Superior temporal gyrus (tissue), 1 donor: ENCODE measurements at regions not wholly inside any gene's neighbourhood (a gene's known extent, or its start where the extent isn't known, plus 50 kb on each side); places are given as distances from the start of the nearest gene placed in this dataset.

Source experiments
- DNase-seq: peaks from one replicate; pipeline ENCODE4 v3.0.0-alpha.2; 2016; ENCODE audit errors: extremely low spot score

DNA sequence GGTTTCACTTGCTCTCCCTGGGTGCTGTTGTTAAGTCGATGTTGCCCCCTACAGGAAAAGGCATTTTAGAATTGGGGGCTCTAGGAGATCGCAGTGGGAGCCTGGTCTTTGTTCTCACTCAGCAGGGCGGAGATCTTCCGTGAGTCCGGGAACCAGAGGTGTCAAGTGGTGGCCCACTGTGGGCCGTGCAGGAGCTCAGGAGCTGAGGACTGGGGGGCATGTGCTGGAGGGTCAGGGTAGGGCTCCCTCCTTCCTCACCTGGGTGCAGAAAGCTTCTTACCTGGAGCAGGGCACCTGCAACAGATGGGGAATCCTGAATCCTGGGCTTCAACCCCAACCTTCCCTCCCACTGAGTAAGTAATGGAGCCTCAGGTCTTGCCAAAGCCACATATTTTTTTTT is 392.7 kb downstream of the NPHP4 start:
- no peak for DNase-seq

DNA sequence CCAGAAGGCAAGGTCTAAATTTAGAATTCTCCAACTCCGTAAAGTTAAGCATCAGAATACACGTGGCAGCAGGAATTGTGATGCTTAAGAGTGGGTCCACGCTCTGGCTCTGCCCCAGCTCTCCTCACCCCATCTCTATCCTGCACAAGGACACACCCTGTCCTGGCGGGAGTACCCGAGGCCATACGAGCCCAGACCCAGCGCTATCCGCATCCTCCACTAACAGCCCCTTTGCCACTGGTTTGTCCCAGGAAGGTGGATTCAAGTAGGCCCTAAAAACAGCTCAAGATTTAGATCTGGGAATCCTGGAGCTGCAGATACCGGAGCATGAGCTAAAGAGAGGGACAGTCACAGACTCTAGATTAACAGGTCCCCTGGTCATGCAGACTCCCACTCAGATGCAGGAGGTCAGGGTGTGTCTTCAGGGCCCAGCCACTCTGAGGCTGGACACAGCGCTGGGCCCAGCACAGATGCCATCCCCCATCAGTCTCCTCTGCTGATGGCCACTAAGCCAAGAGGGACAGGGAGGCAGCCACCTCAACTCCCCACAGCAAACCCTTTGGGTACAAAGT is 393.3 kb downstream of the NPHP4 start:
- no peak for DNase-seq

DNA sequence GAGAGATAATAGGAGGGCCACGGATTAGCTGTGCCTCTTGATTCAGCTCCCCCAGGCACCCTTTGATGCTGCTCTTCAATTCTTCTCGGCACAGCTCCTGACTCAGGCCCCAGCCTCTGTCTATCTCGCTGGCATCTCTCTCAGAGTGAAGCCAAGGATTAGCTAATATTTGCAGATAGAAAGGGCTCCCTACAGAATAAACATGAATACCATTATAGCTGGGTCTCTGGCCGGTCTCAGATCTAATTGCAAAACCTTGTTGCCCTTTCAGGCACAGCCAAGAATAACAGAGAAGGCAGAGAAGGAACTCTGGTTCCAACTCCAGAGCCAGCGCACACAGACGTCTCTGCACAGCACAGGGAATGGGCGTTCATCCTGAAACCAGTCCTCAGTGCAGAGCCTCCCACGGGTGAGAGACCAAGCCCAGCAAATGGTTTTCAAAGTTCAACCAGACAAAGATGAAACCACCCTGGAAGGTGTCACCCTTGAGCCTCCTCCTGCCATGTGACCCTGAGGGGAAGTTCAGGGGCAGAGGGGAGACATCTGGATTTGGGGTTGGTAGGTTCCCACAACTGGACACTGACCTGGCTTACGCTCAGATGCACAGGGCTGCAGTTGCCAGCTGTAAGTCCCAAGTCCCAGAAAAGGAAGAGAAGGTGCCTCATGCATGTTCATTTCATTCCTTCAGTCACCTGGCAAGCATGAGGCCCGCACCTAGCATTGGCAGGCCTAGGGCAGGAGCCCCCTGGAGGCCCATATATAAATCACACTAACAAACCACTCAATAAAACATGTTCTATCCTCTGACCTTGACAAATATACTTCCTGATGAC is 394.0 kb downstream of the NPHP4 start:
- no peak for DNase-seq

DNA sequence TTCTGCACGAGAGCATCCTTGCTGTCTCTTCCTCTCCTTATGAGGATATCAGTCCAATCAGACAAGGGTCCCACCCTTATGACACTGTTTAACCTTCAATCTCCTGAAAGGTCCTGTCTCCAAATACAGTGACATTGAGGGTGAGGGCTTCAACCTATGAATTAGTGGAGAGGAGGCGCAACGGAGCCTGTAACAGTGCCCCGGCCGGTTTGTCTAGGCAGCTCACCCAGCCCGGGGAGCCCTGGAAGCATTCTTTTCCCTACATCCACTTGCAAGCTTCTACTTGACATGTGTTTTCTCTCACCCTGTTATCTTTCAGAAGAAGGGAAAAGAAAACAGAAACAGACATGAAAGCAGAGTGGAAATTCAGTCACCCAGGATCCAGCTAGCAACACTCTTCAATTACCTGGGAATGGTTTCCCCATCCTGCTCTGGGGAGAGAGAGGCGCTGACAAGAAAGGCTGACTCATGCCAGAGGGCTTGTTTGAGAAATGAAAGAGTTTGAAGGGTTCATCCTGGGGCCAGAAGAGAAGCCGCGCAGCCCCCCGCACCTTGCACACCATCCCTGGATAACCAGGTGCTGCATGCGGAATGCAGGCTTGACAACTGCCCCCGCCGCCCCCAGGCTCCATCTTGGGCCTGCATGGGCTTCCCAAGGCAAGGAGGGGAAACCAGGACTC is 394.9 kb downstream of the NPHP4 start:
- DNase-seq, result no peak

DNA sequence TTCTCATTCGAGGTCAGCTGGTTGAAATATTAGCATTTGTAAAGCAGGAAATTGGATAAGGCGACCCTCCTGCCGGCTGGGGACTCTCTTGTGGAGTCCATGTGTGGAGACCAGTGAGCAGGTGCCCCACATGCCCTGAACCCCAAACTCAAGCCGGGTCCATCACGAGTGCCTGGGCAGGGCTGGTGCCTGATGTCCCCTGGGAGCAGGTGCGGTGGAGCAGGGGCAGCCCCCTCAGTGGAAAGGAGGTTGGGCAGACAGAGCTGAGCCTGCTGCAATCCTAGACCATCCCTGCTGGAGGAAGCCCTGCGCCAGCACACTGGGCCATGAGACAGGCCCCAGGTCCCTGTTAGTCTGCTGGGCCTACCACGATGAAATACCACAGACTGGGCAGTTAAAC is 395.6 kb downstream of the NPHP4 start:
- DNase-seq, result no peak

DNA sequence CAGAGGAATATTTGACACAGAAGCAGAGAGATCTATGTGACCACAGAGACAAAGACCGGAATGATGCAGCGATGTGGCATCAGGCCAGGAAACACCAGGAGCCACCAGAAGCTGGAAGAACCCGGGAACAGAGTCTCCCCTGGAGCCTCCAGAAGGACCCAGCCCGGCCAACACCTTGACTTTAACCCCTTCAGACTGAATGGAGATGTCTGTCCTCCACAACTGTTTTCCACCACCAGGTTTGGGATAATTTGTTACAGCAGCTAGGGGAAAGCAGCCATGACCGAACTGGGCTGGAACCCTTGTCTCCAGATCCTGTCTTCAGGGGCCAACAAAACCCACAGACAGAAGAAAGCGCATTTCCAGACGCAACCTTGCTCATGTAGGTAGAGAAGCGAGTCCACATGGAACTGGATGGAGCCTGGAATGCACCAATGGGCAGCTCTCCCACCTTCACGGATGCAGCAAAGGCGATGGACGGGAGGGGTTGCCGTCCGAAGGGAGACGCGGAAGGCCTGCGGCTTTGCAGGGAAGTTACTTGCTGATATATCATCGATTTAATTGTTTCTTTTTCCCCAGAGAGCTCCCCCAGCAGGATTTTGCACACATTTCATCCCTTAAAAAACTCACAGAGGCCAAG is 396.6 kb downstream of the NPHP4 start:
- no peak for DNase-seq

DNA sequence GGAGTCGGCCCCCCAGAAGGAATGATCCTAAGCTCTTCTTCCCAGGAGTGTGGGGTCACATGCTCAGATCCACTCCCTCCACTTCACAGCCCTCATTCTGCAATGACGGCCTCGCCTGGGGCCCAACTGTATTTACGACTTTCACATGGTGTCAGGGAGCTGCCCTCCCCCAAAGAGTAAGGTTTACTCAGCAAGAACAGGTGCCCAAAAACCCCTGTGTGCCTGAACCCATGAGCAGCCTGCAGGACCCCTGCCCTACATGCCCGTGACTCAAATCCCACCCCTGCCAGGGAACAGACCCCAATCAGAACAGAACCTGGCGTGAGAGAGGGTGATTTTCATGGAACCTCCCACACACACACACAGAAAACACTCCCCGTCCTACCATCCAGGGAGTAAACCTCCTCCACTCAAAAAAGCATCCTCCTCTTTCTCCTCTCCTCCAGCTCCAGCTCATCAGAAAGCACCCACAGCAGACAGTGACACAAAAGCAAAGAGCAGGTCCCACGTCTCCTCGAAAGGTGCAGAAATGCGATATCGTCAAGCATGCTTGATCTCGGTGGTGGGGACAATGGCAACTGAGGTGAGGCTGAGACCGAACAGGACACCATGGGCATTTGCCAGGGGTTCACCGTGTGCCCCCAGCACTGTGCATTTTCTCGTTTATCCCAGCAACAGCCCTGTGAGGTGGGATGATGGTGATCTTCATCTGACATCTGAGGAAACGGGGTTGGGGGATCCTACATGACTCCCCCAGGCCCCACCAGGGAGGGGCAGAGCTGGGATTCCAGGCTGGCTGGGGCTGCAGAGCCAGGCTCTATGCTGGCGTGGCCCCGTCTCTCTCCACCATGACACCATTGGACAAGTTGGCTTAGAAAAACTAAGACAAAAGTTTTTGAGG is 397.9 kb downstream of the NPHP4 start:
- no peak for DNase-seq

DNA sequence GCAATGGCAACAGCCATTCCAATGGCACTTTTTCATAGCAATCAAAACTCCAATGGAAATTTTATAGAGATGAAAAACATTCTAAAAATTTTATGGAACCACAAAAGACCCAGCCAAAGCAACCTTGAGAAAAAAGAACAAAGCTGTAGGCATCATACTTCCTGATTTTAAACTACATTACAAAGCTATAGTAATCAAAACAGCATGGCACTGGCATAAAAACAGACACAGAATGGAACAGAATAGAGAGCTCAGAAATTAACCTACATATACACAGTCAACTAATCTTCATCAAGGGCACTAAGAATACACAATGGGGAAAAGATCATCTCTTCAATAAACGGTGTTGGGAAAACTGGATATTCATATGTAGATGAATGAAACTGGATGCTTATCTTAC is 401.5 kb downstream of the NPHP4 start:
- no peak for DNase-seq

DNA sequence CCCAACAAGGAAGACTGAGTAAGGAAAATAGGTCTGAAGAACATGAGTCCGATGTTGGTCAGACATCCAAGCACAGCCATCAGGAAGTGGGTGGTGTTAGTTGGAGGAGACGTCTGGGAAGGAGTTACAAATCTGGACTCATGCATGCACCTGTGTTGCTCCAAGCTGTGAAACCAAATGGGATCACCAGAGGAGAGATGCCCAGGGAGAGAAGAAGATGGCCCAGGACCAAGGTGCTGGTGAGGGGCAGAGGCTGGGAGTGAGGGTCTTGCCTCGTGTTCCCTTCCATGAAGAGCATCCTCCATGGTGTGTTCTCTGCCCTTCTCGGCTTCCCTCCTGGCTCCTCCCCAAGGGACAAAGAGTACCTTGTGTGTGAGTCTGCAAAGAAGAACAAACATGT is 405.6 kb downstream of the NPHP4 start:
- DNase-seq, result no peak

DNA sequence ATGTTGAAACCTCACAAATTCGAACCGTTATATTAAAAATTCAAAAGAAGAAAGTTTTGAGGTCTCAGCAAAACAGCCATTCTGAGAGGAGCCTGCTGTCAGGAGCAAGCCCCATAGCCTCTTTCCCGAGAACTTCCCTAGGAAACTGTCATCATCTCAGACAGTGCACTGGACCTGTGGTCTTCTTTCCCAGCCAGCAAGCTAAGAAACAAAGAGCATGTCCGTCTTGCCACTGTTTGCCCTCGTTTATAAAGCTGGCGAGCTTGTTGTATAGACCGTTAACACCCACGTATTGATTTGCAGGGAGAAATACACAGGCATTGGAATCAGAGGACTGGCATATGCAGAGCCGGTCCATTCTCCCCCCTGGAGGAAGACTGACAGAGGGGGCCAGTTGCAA is 407.0 kb downstream of the NPHP4 start:
- no peak for DNase-seq

DNA sequence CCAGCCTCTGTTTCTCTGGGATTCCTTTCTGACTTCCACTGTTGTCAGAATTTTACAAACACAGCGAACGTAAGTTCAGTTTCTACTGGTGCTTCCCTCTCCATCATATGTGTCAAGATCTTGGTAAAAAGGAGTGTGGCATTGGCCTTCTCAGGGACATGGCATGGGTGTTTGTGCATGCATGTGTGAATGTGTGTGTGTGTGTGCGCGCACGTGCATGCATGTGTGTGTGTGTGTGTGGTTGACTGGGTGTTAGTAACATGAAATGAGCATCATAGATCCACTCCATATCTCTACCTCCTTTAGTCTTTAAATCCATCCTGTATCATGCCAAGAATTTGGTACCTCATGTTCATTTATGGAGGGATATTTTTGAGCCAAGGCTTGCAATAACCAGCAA is 411.3 kb downstream of the NPHP4 start:
- no peak for DNase-seq

DNA sequence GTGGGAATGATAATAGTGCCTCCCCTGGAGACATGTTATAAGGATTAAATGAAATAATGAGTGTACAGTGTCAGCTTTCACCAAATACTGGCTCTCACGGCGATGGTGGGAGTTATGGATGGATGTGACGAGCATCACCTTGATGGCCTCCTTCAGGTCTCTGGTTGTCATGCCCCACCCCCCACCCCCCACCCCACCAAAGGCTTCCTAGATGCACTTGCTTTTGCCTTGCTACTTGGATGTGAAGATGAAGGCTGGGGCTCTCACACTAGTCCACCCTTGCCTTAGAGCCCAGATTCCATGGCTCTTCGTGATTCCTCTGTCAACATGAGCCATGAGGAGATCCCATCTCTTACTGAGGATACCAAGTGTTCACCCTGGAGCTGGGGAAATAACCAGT is 412.3 kb downstream of the NPHP4 start:
- no peak for DNase-seq

DNA sequence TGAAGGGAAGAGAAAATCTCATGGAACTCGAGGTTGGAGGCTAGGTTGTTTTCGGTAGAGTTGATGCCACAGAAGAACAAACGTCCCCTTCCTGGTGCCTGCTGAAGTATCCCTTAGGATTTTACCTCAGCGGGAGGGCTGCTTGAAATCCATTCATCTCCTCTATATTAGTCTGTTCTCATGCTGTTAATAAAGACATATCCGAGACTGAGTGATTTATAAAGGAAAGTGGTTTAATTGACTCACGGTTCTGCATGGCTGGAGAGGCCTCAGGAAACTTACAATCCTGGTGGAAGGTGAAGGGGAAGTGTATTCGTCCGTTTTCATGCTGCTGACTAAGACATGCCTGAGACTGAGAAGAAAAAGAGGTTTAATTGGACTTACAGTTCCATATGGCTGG is 413.5 kb downstream of the NPHP4 start:
- no peak for DNase-seq

DNA sequence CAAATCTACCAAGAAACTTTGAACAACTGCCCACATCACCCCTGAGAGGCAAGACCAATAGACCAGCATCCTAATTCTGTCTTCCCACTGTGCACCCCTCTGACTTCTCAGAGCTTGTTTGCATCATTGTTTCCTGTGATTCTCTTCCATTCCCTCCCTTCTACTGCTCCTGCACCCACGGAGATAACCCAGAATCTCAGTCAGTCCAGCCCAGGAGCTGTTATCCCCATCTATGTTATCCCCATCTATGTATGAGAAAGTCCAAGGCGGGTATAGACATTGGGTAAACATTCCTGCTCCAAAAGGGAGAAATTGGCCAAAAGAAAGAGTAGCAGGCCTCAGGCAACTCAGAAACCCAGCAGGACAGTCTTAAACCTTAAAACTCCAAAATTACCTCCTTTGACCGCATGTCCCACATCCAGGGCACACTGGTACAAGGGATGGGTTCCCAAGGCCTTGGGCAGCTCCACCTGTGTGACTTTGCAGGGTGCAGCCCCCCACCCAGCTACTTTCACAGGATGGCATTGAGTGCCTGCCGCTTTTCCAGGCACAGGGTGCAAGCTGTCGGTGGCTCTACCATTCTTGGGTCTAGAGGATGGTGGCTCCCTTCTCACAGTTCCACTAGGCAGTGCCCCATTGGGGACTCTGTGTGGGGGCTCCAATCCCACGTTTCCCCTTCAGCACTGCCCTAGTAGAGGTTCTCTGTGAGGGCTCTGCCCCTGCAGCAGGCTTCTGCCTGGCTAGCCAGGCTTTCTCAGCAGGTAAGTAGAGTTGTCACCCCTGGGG is 414.8 kb downstream of the NPHP4 start:
- DNase-seq, result no peak

DNA sequence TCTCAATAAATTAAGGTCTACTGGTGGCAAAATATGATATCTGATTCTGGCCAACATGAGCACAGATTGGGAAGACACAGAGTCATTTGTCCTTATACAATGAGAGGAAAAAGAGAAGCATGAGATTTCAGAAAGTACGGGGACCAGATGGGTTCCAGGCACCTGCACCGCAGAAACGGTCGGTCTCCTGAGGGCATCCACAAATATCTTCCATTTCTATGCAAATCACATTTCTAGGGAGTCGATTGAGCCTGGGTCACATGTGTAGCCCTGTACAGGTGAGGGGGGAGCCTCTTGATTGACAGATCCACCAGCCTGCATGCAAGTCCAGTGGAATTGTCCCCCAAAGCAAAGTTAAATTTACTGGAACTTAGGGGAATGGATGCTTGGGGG is 415.6 kb downstream of the NPHP4 start:
- no peak for DNase-seq

DNA sequence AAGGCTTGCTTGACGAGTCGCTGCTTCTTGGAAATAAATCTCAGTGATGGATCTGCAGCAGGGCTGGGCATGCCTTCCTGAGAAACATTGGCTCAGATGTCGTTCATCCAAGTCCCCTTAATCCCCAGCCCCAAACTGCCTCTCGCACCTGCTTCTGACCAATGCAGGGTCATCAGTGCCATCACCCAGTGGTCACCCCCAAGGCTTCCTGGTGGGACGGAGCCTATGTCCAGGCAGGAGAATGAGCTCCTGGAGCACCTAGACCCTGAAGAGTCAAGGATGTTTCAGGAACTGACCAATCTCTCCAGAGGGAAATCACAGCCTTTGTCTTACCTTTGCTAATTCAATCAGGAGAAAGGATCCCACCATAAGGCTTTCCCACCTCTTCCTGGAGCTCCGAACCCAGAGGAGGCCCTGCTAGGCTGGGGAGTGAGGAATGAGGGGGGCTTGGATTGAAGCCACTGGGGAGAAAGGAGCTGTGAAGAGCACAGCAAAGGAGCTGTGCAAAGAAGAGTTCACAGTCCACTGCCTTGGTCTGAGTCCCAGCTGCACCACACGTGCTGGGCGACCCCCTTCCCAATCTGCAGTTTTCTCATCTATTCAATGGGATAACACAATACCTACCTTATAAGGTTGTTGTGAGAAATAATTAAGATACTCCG is 416.1 kb downstream of the NPHP4 start:
- no peak for DNase-seq

DNA sequence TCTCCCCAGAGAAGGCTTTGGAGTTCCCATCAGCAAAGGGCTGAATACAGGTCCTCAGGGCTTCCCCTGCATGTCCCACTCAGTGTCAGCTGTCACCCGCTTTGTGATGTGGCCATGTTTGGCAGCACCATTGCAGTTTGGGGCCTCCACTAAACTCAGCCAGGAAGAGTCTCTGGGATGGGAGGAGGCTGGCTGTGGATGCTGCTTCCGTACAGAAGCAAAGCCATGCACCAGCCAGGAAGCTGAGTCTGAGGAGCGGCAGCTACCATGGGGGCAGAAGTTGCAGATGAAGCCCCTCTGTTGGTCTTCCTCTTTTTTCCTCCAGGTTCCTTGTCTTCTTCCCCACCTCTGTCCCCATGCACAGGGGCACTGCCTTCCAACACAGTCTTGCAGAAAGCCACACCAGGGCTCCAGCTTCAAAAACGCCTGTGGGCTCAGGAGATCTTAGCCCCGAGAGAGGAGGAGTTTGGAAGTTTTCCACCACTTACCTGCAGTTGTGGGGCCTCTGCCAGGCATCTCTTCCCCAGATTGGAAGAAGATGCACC is 416.8 kb downstream of the NPHP4 start:
- no peak for DNase-seq

DNA sequence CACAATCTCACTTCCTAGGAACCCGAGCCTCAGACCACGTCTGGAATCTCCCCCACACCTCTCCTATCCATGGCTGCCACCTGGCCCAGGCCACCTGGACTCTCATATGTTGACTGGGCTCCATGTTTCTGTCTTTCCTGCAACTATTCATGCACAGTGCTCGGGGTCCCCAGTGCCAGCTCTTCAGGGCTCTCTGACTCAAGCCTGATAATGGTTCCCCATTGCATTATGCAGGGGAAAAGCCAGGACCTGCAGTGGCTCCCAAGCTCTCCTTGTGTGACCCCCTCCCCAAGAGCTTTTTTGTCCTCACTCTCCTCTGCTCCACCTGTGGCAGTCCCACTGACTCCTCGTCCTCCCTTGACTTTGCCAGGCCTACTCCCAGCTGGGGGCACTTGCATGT is 417.6 kb downstream of the NPHP4 start:
- DNase-seq, result no peak

DNA sequence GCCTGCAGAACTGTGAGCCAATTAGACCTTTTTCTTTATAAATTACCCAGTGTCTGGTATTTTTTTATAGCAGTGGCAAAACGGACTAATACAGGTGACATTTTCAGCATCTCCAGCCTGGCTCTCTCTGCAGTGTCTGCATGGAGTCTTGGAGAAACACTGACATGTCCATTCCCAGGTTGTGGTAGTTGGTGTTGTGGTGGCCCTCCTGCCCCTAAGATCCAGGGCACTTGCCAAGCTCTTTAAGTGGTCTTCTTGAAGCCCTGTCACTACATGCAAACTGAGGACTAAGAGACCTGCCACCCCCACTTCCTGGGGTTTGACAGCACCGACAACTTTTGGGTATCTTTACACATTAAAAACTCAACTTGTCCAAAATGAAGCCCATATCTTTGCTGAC is 419.4 kb downstream of the NPHP4 start:
- no peak for DNase-seq

DNA sequence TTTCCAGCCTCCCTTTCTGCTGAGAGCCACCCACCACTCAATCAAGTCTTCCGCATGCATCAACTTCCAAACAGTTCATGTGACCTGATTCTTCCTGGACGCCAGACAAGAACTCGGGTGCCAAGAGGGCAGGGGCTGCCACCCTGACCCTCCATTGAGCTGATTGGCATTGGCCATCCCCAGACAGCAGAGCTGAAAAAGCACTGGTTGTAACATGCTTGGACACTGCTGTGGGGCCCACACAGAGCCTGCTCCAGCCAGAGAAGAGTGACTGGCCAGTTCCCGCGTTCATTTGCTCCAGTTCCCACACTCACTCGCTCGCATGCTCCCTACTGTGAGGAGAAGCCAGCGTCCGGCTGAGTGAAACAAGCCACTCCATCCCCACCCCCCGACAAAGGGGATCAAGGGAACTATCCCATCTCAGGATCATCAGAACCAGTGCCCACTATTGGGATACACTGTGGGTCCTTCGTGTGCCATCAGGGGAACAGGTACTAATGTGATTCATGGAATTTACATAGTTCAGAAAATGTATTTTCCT is 420.3 kb downstream of the NPHP4 start:
- DNase-seq, result no peak
